ENCODE measurements at regions not wholly inside any gene's neighbourhood (a gene's known extent, or its start where the extent isn't known, plus 50 kb on each side); places are given as distances from the start of the nearest gene placed in this dataset.

DNA sequence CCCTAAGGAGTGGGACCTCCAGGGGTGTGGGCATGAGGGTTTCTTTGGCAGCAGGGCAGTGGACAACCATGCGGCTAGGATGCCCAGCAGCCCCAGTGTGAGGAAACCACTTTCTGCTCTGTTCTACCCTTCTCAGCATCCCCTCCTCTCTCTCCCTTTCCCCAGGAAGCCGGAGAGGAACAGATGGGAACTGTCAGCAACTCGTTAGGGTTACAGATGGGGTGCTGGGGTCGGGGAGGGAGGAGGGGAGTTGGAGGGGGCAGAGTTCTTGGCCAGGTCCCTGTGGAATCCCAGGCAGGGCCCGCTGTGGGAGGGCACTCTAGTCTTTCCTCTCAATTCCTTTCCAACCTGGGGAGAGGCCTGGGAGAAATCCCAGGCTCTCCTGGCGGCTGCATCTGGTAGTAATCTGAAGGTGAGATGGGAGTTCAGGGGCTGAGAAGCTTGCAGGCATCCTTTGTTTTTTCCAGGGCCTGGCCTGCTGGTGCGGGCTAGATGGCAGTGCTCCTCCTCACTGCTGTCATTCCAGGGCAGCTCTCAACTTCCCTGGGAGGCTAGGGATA, 93.9 kb upstream of the CSF3R start:
- no peak for DNase-seq (ENCODE audit: low spot score)

DNA sequence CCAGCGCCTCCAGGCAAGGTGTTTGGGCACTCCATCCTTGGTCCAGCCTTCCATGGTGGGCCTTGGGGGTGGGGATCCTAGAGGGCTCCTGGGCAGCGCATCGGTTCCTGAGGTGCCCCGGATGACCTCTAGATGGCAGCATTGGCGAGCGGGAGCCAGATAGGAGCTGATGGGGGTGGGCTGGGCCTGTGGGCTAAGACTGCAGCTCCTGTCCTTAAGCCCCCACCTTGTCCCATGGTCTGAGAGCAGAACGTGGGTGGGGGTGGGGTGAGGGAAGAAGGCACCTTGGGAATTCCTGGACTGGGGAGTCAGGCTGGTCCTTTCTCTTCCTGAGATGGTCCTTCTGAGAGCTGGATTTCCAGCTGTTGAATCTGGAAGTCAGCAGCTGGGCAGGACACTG, 93.4 kb upstream of the CSF3R start:
- peak; percentile 71 for DNase-seq (ENCODE audit: low spot score)

DNA sequence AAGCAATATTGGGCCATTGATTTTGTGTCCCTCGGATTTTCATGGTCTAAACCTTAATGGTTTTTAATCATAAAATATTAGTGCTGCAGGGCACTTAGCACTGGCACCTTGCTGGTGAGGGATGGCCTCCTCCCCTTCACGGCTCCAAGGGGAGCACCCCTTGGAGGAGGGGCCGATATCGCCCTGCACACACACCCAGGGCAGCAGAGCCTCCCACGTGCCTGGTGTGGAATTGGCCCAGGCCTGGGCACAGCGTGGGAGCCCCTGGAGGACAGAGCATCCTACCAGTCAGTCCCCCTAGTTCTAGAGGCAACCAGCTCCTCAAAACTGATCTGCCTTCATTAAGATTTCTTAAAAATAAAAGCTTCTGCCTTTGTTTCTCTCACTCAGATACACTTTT, 90.7 kb upstream of the CSF3R start:
- no peak for DNase-seq (ENCODE audit: low spot score)

DNA sequence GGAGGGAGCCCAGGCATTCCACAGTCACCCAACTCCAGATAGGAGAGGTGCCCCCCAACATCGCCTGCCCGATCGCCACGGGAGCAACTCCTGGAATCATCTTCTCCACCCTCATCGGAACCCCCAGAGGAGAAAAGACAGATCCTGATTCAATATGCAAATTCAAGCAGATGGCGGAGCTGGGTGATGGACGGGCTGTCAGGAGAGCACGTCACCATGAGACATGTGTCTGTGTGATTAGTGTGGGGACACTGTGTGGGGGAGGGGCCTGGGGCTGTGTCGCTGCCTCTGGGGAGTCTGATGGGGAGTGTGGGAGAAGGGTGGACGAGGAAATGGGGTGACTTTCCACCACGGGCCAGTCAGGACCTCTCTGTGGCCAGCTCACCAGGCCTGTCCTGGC, 90.2 kb upstream of the CSF3R start:
- DNase-seq (ENCODE audit: low spot score): no peak

DNA sequence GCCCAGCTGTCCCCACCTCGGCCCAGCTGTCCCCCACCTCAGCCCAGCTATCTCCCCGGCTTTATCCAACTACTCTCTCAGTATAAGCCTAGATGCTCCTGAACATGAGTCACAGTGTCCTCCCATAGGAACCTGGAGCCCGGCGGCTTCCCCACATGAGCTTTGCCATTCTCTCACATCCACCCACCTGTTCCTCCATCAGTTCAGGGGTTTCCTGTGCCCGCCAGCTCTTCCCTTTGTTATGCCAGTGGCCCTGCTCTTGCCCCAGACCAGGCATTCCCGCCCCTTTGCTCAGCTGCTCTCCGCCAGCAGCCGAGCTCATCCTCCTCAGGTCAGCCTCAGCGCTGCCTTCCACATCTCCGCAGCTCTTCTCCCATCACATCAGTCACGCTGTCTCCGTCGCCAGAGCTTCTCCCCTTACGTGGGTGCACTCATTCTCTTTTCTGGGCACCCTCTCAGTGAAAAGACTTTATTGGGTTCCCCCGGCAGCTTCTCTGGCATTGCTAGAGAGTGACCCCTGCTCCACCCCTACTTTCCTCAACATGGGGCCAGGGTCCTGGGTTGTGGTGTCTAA, 89.5 kb upstream of the CSF3R start:
- DNase-seq (ENCODE audit: low spot score): no peak

DNA sequence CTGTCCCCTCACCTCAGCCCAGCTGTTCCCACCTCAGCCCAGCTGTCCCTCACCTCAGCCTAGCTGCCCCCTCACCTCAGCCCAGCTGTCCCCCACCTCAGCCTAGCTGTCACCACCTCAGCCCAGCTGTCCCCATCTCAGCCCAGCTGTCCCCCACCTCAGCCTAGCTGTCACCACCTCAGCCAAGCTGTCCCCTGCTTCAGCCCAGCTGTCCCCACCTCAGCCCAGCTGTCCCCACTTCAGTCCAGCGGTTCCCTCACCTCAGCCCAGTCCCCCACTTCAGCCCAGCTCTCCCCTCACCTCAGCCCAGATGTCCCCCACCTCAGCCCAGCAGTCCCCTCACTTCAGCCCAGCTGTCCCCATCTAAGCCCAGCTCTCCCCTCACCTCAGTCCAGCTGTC, 88.4 kb upstream of the CSF3R start:
- DNase-seq (ENCODE audit: low spot score): no peak

DNA sequence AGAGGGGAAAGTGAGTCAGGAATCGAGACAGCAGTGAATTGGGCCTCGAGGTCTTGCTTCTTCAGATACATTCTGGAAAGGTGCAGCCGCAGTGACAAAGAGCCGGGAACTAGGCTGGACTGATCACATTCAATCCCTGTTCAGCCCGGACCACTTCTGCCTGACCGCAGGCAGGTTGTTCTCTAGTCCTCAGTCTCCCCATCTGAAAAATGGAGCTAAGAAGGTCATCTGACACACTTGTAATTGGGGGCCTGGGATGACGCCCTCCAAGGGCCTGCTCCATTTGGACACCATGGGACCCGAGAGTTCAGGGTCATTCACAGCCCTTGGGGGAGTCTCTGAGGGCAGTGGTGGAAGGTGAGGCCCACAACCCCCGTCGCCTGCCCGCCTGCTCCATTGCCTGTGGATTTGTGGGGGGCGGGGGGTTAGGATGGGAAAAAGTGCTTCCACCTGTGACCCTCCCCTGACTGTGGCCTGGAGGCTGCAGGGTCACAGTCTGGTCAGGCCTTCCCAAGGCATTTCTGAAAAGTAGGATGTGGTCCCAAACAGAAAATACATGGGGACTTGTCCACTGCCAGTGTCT, 87.9 kb upstream of the CSF3R start:
- no peak for DNase-seq (ENCODE audit: low spot score)

DNA sequence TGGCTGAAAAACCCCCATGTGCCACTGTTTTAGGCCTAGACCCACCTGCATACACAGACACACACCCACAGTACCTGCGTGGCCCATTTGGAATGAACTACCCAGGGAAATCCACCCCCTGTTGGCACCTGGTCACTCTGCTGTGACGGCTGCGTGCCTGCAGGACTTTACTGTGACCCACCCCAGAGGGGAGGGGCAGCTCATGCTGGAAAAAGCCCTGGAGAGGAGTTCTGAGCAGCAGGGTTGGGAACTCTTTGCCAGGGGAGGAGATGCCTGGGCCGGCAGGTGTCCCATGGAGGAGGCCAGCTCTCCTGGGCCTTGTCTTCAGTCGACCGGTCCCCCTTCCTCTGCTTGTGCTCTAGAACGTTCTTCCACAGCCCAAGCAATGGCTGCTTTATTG, 87.3 kb upstream of the CSF3R start:
- no peak for DNase-seq (ENCODE audit: low spot score)

DNA sequence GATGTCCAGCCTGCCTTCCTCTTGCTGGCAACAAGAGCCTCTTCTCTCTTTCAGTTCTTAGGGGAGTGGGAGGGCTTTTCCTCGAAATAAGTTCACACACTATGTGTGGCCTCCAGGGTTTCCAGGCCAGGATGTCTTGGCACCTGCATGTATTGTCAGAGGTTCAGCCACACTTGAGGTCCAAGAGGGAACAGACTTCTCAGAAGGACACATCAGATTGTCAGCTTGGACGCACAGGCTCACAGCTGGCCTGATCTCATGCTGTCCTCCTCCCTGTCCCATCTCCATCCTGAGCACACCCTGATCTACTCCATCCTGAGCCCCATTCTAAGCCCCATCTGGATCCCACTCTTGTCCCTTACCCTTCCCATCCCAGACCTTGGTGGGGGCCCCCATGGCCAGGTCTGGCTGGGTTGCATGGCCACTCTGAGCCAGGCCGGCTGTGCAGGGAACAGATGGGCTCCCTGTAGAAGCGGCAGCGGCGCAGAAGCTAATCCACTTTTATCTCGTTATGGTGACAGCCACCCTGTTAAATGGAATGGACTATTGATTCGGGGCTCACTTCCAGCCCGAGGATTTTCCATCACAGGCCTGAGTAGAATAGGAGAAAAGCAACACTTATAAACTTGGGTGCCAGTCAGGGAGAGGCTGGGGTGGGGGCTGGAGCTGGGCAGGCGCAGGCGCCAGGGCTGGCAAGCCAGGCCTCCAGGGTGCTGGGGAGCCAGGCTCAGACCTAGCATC, 85.1 kb upstream of the CSF3R start:
- no peak for DNase-seq (ENCODE audit: low spot score)

DNA sequence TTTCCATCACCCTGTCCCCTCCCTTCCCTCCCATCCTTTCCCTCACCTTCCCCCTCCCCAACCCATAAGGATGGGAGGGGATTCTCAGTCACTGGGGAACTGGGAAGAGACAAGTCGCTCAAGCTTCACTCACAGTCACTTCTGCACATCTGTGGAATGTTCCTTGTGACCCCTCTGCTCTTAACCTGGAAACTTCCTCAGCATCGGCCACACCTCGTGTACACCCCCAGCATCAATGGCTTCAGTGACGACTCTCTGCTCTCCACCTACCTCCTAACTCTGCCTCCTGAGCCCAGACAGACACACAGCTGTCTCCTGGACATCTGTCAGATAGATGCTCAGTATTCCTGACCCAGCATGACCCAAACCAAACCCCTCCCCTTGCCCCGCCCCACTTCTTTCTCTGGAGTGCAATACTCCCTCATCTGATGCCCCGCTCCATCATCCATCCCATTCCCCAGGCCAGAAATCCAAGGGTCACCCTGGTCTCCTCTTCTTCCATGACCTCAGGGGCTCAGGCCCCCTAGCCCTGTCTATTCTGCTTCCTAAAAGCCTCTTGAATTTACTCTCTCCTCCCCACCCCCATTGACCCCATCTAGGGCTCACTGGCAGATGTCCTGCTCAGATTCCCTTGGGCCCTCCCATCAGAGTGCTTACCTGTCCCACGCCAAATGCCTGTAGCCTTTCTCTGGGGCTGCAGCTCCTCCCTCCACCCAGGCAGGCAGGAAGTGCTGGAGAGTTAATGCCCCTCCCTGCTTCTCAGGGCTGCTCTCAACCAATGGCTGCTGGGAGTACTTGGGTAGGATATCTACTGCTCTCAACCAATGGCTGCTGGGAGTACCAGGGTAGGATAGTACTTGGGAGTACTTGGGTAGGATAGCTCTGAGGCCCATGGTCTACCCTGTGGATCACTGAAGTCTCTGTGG, 83.1 kb upstream of the CSF3R start:
- DNase-seq (ENCODE audit: low spot score): no peak

DNA sequence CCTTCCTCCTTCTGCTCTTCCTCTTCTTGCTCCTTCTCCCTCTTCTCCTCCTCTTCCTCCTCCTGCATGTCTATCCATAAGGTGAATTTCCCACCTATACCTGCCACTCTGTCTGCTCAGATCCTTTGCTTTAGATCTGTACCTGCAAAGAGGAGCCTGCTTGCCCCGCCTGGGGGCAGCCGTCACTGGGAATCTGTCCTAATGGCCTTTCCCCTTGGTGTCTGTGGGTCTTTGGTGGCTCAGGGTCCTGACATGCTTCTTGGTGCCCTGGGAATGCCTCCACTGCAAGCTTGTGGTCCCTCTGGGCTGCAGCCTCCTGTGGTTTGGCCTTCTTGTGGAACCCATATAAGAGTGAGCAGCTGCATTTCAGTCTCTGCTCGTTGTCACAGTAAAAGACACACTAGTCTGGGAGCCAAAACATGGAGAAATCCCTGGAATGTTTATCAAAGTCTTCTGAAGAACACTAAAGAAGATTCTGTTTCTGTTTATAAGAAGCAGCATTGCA, 79.5 kb upstream of the CSF3R start:
- no peak for DNase-seq (ENCODE audit: low spot score)

DNA sequence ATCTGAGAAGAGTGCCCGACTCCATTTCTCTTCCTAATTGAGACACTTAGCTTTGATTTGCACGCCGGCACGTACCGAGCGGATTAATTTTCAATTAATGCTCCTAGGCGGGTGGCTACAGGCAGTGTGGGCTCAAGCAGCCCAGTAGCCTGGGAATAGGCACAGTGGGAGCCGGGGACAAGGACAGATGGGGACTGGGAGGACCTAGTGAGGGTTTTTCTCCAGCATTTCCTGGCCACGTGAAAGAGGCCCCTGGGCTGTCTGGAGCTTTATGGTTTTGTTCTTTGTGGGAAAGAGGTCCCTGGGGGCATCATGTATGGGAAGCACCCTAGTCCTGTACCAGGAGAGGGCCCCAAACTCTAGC, 78.6 kb upstream of the CSF3R start:
- no peak for DNase-seq (ENCODE audit: low spot score)

DNA sequence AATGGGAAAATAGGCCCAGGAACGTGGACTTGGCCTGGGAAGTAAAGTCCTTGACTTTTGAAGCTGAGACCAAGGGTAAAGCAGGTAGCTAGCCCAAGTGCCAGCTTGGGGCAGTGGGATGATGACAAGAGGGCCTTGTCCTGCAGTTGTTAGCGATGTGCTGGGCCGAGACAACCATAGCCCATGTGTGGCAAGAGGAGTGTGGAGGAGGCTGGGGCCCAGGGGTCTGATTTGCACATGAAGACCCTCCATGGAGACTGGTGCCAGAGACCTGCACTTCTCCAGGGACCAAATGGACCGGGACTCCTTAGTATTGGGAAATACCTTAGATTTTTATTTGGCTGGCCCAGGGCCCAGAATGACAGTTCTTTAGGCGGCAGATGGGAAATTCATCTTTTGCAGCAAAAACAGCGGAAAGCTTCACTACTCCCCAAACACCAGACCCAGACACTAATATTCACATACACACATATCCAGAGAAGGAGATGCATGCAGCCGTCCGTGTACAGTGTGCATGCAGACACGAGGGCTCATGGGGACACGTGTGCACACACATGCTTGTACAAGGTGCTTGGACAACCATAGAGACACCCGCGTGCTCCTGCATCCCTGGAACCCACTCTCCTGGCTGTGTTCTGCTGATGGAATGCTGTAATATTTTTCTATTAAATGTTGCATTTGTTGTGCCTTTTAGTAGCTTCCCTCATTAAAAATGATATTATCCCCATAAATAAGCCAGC, 78.1 kb upstream of the CSF3R start:
- DNase-seq (ENCODE audit: low spot score): no peak

DNA sequence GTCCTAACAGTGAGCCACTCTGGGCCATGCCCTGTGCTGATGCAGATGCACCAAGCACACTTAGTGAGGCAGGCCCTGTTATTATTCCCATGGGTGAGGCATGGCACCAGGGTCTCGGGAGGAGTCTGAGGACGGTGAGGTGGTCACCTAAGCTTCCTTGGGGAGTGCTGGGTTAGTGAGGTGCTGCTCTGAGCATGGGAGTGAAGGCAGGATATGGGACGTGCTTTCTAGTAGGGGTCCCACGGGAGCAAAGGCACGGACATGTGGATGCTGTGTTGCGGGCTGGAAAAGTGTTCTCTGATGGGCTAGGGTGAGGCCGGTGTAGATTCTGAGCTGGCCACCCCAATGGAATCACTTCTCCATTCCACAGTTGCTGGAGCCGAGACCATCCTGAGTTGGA, 77.5 kb upstream of the CSF3R start:
- no peak for DNase-seq (ENCODE audit: low spot score)

DNA sequence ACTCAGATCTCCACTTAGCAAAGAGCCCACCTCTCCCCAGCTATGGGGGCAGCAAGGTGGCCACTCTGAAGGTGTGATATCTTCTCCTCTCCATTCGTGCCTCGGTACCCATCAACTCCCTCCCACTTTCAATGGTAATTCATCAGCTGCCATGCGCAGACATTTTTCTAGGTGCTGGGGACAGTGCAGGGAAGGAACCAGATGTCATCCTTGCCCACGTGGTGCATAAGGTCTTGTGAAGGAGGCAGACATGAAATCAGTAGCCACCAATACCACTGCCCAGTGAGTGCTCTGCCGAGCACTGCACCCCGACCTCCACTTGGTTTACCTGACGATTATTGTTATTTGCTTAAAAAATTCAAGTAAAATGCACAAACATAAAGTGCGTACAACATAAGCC, 76.3 kb upstream of the CSF3R start:
- DNase-seq (ENCODE audit: low spot score): no peak

DNA sequence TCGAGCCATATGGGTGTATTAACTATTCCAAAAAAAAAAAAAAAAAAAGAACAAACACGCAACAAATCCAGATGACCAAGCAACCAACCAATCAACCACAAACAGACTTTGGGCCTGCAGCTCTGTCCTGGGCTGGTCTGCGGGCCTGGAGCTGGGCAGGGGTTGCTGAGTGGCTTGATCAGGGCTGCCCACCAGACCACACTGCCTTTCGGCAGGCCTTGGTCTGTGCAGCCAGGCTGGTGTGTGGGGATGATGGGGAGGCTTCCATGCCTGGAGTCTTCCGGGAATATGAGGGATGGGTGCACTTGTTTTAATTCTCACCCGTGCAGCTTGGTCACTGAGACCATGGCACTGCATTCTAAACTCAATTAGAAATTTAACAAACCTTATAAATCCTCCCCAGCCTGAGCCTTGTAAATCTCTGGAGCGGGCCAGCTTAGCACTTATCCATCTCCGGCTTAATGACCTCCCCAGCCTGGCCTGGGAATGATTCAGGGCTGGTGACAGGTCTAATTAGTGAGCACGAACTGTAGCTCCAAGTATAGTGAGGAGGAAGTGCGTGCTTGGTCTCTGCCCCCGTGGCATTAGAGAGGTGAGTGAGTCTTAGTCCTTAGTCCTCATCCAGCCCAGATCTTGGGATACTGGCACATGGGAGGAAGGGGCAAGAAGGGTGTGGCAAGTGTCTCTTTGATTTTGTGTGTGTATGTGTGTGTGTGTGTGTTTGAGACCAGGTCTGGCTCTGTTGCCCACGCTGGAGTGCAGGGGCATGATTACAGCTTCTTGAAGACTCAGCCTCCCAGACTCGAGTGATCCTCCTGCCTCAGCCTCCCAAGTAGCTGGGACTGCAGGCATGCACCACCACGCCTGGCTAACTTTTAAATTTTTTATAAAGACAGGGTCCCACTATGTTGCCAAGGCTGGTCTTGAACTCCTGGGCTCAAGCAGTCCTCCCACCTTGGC, 74.6 kb upstream of the CSF3R start:
- no peak for DNase-seq (ENCODE audit: low spot score)

DNA sequence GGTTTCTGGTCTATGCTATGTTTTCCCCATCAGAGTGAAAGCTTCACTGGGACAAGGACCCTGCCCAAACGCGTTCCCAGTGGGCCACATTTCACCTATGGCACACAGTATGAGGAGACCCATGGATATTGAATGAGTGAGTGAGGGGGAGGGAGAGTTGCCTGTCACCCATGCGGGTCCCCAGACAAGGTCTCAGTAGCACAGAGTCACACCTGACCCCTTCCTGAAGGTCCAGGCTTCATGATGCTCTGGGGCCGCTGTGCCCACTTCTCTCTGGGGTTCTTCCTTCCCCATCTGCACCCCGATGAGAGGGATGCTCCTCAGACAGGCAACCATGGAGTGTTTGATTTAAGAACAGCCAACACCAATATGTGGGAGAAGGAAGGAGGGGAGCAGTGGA, 72.3 kb upstream of the CSF3R start:
- DNase-seq (ENCODE audit: low spot score): no peak

DNA sequence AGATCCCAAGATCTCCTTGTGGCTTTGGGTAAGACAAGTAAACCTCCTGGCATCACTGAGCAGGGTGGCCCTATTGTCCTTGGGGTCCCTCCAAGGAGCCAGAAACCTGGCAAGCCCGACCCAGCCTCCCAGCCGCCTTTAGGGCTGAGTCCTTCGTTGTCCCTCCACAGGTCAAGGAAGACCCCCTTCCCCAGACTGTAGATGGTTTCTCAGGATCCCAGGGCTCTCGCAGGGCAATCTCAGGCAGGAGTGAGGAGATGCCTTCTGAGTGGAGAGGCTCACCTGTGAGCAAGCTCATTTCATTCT, 71.6 kb upstream of the CSF3R start:
- DNase-seq (ENCODE audit: low spot score): no peak

DNA sequence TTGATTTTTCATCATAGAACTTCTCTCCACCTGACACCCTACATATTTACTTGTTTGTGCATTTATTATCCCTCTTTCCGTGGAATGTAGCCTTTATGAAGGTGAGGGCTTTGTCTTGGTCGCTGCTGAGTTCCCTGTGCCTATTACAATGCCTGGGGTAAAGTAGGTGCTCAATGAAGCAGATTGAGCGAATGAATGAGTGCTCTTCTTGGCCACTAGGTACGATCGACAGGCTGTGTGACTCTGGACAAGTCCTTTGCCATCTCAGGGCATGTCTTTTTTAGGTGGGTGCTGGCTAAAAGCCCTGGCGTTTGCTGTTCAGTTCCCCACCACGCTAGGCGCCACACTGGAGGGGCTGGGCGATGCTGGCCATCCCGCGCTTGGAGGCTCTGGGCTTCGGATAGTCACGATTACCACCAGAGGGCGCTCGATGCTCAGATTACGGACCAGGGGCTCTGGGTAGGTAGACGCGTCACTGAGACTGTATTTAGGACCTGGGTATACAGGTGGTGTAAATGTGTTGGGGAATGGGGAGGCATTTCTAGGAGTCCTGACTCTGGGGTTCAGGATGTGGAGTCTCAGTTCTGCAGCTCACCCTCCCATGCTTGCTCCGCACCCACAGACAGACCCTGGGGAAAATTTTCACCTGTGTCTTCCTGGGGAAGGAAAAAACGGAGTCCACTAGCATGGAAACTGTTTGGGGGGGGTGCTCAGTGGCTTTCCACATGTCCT, 71.0 kb upstream of the CSF3R start:
- peak; percentile 87 for DNase-seq (ENCODE audit: low spot score)

DNA sequence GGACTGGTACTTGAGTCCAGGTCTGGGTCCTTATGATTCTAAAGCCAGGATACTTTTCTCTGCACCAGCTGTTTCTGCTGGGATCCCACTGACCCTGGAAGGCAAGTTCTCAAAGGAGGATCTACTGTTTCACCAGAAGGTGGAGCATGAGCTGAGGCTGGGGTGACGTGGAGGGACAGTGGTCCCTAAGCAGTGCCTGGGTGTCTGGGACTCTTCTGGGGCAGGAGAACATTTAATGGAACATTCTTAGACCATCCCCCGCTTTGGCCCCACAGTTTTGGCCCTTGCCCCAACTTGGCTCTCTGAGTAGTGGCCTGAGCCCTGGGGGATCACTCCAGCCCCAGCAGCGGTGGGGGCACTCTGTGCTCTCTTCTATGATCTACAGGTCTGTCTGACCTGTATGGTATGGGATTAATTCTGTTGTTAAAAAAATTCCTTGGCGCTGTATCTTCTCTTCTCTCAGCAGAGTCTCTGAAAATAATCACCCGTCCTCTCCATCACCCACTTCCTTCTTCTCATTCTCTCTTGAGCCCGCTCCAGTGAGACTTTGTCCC, 60.3 kb upstream of the CSF3R start:
- peak; percentile 48 for DNase-seq (ENCODE audit: low spot score)

All from NAMALWA (cell line).